Naive thymus-derived CD4-positive, alpha-beta T cell (primary cell): ENCODE measurements at regions not wholly inside any gene's neighbourhood (a gene's known extent, or its start where the extent isn't known, plus 50 kb on each side); places are given as distances from the start of the nearest gene placed in this dataset.
"Not testable (repeated sequence)": the region's sequence is repeated elsewhere in the genome, so short reads cannot be mapped to it uniquely, and the experiment has no call there.

ENCODE experiments used
- ATAC-seq: fragments of 150-1000 bp; cut with Tn5 transposase; 2 replicates; pipeline ENCODE4 v1.10.0; 2021; ENCODE audit warnings: mild to moderate bottlenecking, moderate library complexity
- CTCF ChIA-PET: fragments of 350-600 bp; sonication (Branson Sonifier 250); formaldehyde crosslinking; loops from one replicate; lab custom pipeline; 2021; ENCODE audit warnings: antibody characterized with exemption; lab: Charles Lee
- POLR2A ChIA-PET: fragments of 350-600 bp; sonication (Branson Sonifier 250); formaldehyde crosslinking; loops from one replicate; lab custom pipeline; 2021; ENCODE audit warnings: antibody characterized with exemption, inconsistent platforms; lab: Charles Lee
- DNase-seq, 9 donors: peaks; one replicate each; pipeline versions ENCODE4 v3.0.0 to v3.0.0-alpha.2; 2020 to 2022; ENCODE audit warnings: mixed read lengths in 1 of 9
- H3K27ac ChIP-seq: one replicate; pipeline ENCODE4 v1.7.0; 2013; ENCODE audit warnings: mild to moderate bottlenecking, low read depth, low read length, moderate library complexity
- H3K27me3 ChIP-seq, 2 donors: one replicate each; pipeline ENCODE4 v1.7.0; 2013; ENCODE audit warnings: low read length in 2 of 2, mild to moderate bottlenecking in 2 of 2, moderate library complexity in 2 of 2; ENCODE audit not compliant: control insufficient read depth in 2 of 2, insufficient read depth in 2 of 2
- H3K36me3 ChIP-seq, 3 experiments: 1 replicate in 2 of 3; 2 replicates in 1 of 3; pipeline ENCODE4 v1.7.0; 2013; ENCODE audit warnings: low read length in 3 of 3, mild to moderate bottlenecking in 3 of 3, moderate library complexity in 1 of 3; ENCODE audit not compliant: insufficient read depth in 3 of 3, control insufficient read depth in 2 of 3
- H3K4me1 ChIP-seq, 2 donors: one replicate each; pipeline ENCODE4 v1.7.0; 2013; ENCODE audit warnings: low read length in 2 of 2, mild to moderate bottlenecking in 2 of 2, moderate library complexity in 1 of 2; ENCODE audit not compliant: control insufficient read depth in 2 of 2, insufficient read depth in 2 of 2
- H3K4me3 ChIP-seq: 2 replicates; pipeline ENCODE4 v1.7.0; 2013; ENCODE audit warnings: mild to moderate bottlenecking, low read length
- H3K9me3 ChIP-seq, 3 experiments: 1 replicate in 2 of 3; 2 replicates in 1 of 3; pipeline ENCODE4 v1.7.0; 2013; ENCODE audit warnings: low read length in 3 of 3; ENCODE audit not compliant: control insufficient read depth in 2 of 3
- H3K27ac Mint-ChIP-seq, 9 donors: one replicate each; pipeline ENCODE4 v1.8.0; 2020 to 2022; ENCODE audit warnings: mixed read lengths in 9 of 9, mild to moderate bottlenecking in 8 of 9, moderate library complexity in 5 of 9, inconsistent platforms in 2 of 9
- H3K27me3 Mint-ChIP-seq, 5 donors: one replicate each; pipeline ENCODE4 v1.8.0; 2021 to 2022; ENCODE audit warnings: mixed read lengths in 5 of 5, mild to moderate bottlenecking in 1 of 5
- H3K36me3 Mint-ChIP-seq, 5 donors: one replicate each; pipeline ENCODE4 v1.8.0; 2020 to 2022; ENCODE audit warnings: mixed read lengths in 5 of 5, mild to moderate bottlenecking in 3 of 5, inconsistent platforms in 1 of 5
- H3K4me1 Mint-ChIP-seq, 7 donors: one replicate each; pipeline ENCODE4 v1.8.0; 2020 to 2022; ENCODE audit warnings: mixed read lengths in 7 of 7, mild to moderate bottlenecking in 3 of 7, inconsistent platforms in 1 of 7
- H3K4me3 Mint-ChIP-seq, 10 donors: one replicate each; pipeline ENCODE4 v1.8.0; 2020 to 2022; ENCODE audit warnings: mild to moderate bottlenecking in 10 of 10, mixed read lengths in 10 of 10, moderate library complexity in 6 of 10, inconsistent platforms in 2 of 10
- H3K9me3 Mint-ChIP-seq, 11 donors: one replicate each; pipeline ENCODE4 v1.8.0; 2020 to 2022; ENCODE audit warnings: mixed read lengths in 11 of 11, mild to moderate bottlenecking in 4 of 11, inconsistent platforms in 1 of 11, moderate library complexity in 1 of 11
- intact Hi-C, 2 donors: fragments of 100-400 bp; cut with micrococcal nuclease; formaldehyde crosslinking; loops; one replicate each; pipeline ENCODE4 v1.15.1; 2023

GRCh38 chrY:12374588-12374987 is 326.4 kb upstream of the USP9Y start:
- H3K27me3 Mint-ChIP-seq, POLR2A ChIA-PET, H3K9me3 ChIP-seq, H3K36me3 ChIP-seq, H3K4me3 ChIP-seq, intact Hi-C loops, H3K9me3 Mint-ChIP-seq, H3K4me1 ChIP-seq, ATAC-seq, CTCF ChIA-PET, H3K27ac Mint-ChIP-seq, H3K27me3 ChIP-seq, DNase-seq, H3K36me3 Mint-ChIP-seq, H3K27ac ChIP-seq, H3K4me3 Mint-ChIP-seq, H3K4me1 Mint-ChIP-seq: not testable (repeated sequence)

GRCh38 chrY:12391655-12392559 is 309.1 kb upstream of the USP9Y start:
- H3K27me3 Mint-ChIP-seq, H3K4me1 ChIP-seq, H3K4me3 ChIP-seq, H3K4me1 Mint-ChIP-seq, H3K27ac Mint-ChIP-seq, intact Hi-C loops, H3K36me3 Mint-ChIP-seq, H3K9me3 ChIP-seq, H3K36me3 ChIP-seq, CTCF ChIA-PET, H3K9me3 Mint-ChIP-seq, POLR2A ChIA-PET, H3K27me3 ChIP-seq, H3K27ac ChIP-seq, H3K4me3 Mint-ChIP-seq, DNase-seq: not testable (repeated sequence)
- ATAC-seq, result peak; percentile 32

GRCh38 chrY:12393190-12393589 is 307.8 kb upstream of the USP9Y start:
- H3K4me3 ChIP-seq, result no peak overlapping the region
- no peaks in the 10 kb centered on the region for H3K9me3 ChIP-seq
- H3K27ac ChIP-seq, result no peak overlapping the region
- no peak for ATAC-seq
- H3K4me1 ChIP-seq, result no peaks in the 10 kb centered on the region
- ChIA-PET CTCF (no interaction called here), POLR2A (no interaction called here)
- DNase-seq, result no peak
- intact Hi-C loops, result no loop called here
- no peak overlapping the region for H3K27ac Mint-ChIP-seq
- H3K4me1 Mint-ChIP-seq, result peaks cover 0 to 6% (median 0%) of the 10 kb centered on the region in 7 donors
- H3K27me3 ChIP-seq, result no peaks in the 10 kb centered on the region
- H3K36me3 ChIP-seq, result no peaks in the 10 kb centered on the region
- no peaks in the 10 kb centered on the region for H3K36me3 Mint-ChIP-seq
- H3K4me3 Mint-ChIP-seq, result no peak overlapping the region
- no peaks in the 10 kb centered on the region for H3K27me3 Mint-ChIP-seq
- H3K9me3 Mint-ChIP-seq, result no peaks in the 10 kb centered on the region

GRCh38 chrY:12395381-12396120 is 305.5 kb upstream of the USP9Y start:
- CTCF ChIA-PET, POLR2A ChIA-PET, ATAC-seq, H3K9me3 ChIP-seq, H3K36me3 ChIP-seq, H3K27ac ChIP-seq, H3K27me3 ChIP-seq, H3K4me1 ChIP-seq, H3K27ac Mint-ChIP-seq, H3K4me1 Mint-ChIP-seq, H3K27me3 Mint-ChIP-seq, H3K9me3 Mint-ChIP-seq, H3K4me3 ChIP-seq, DNase-seq, intact Hi-C loops, H3K36me3 Mint-ChIP-seq, H3K4me3 Mint-ChIP-seq: not testable (repeated sequence)

GRCh38 chrY:12403916-12404315 is 297.1 kb upstream of the USP9Y start:
- H3K27me3 Mint-ChIP-seq, result peaks cover 0 to 4% (median 0%) of the 10 kb centered on the region in 5 donors
- POLR2A ChIA-PET, result no interaction called here
- Histone ChIP-seq H3K36me3 (no peaks in the 10 kb centered on the region), H3K4me1 (no peaks in the 10 kb centered on the region), H3K4me3 (no peak overlapping the region), H3K9me3 (no peaks in the 10 kb centered on the region), H3K27ac (no peak overlapping the region), H3K27me3 (no peaks in the 10 kb centered on the region)
- no peak for DNase-seq
- no peak overlapping the region for H3K27ac Mint-ChIP-seq
- no peak overlapping the region for H3K4me3 Mint-ChIP-seq
- no peak for ATAC-seq
- intact Hi-C loops, result no loop called here
- H3K9me3 Mint-ChIP-seq, result peaks cover 0 to 3% (median 0%) of the 10 kb centered on the region in 11 donors
- no peaks in the 10 kb centered on the region for H3K36me3 Mint-ChIP-seq
- CTCF ChIA-PET, result no interaction called here
- H3K4me1 Mint-ChIP-seq, result no peaks in the 10 kb centered on the region

GRCh38 chrY:12408236-12408635 is 292.8 kb upstream of the USP9Y start:
- no peaks in the 10 kb centered on the region for H3K36me3 ChIP-seq
- H3K27me3 Mint-ChIP-seq, result peaks cover 0 to 3% (median 0%) of the 10 kb centered on the region in 5 donors

More at GRCh38 chrY:12408236-12408635, 292.8 kb upstream of the USP9Y start:
- CTCF ChIA-PET, result no interaction called here
- Histone ChIP-seq H3K4me3 (no peak overlapping the region), H3K27me3 (no peaks in the 10 kb centered on the region), H3K9me3 (no peaks in the 10 kb centered on the region), H3K27ac (no peak overlapping the region), H3K4me1 (no peaks in the 10 kb centered on the region)
- DNase-seq (no peak), ATAC-seq (no peak)
- Mint-ChIP-seq H3K4me1 (peaks cover 0 to 22% (median 3%) of the 10 kb centered on the region in 7 donors), H3K36me3 (no peaks in the 10 kb centered on the region), H3K9me3 (peaks cover 0 to 3% (median 0%) of the 10 kb centered on the region in 11 donors), H3K4me3 (no peak overlapping the region), H3K27ac (no peak overlapping the region)
- intact Hi-C loops, result no loop called here
- POLR2A ChIA-PET, result no interaction called here
